ENCODE measurements at regions not wholly inside any gene's neighbourhood (a gene's known extent, or its start where the extent isn't known, plus 50 kb on each side); places are given as distances from the start of the nearest gene placed in this dataset.
"Not testable (repeated sequence)": the region's sequence is repeated elsewhere in the genome, so short reads cannot be mapped to it uniquely, and the experiment has no call there.

- Histone ChIP-seq H3K4me1 (ENCODE audit: control insufficient read depth, insufficient read depth, low read length, unreplicated experiment) (peaks cover 2% of the 10 kb centered on the region), H3K79me2 (ENCODE audit: control insufficient read depth, insufficient read depth, low read length, unreplicated experiment) (no peaks in the 10 kb centered on the region), H3K27ac (ENCODE audit: low read depth, low read length) (no peak overlapping the region), H2AFZ (ENCODE audit: low read length, unreplicated experiment) (no peak overlapping the region), H3K27me3 (ENCODE audit: insufficient read depth, low read length) (no peaks in the 10 kb centered on the region), H3K36me3 (ENCODE audit: insufficient read depth, low read length) (no peaks in the 10 kb centered on the region), H3K4me3 (ENCODE audit: low read depth, low read length) (no peak overlapping the region)
These were observed 106.2 kb upstream of the FRMPD4 start for GRCh38 chrX:12032082-12032481.

GRCh38 chrX:12034741-12035140, 103.5 kb upstream of the FRMPD4 start:
- no peaks in the 10 kb centered on the region for H3K79me2 ChIP-seq (ENCODE audit: control insufficient read depth, insufficient read depth, low read length, unreplicated experiment)
- H3K27ac ChIP-seq (ENCODE audit: low read depth, low read length) = no peak overlapping the region
- no peaks in the 10 kb centered on the region for H3K36me3 ChIP-seq (ENCODE audit: insufficient read depth, low read length)
- H3K4me1 ChIP-seq (ENCODE audit: control insufficient read depth, insufficient read depth, low read length, unreplicated experiment) = no peaks in the 10 kb centered on the region
- no peak overlapping the region for H2AFZ ChIP-seq (ENCODE audit: low read length, unreplicated experiment)
- H3K27me3 ChIP-seq (ENCODE audit: insufficient read depth, low read length) = no peaks in the 10 kb centered on the region
- H3K4me3 ChIP-seq (ENCODE audit: low read depth, low read length) = no peak overlapping the region

GRCh38 chrX:12042615-12043014, 95.7 kb upstream of the FRMPD4 start:
- no peaks in the 10 kb centered on the region for H3K36me3 ChIP-seq (ENCODE audit: insufficient read depth, low read length)
- no peaks in the 10 kb centered on the region for H3K4me1 ChIP-seq (ENCODE audit: control insufficient read depth, insufficient read depth, low read length, unreplicated experiment)
- no peak overlapping the region for H3K4me3 ChIP-seq (ENCODE audit: low read depth, low read length)
- H2AFZ ChIP-seq (ENCODE audit: low read length, unreplicated experiment) = no peak overlapping the region
- no peaks in the 10 kb centered on the region for H3K79me2 ChIP-seq (ENCODE audit: control insufficient read depth, insufficient read depth, low read length, unreplicated experiment)
- no peaks in the 10 kb centered on the region for H3K27me3 ChIP-seq (ENCODE audit: insufficient read depth, low read length)
- no peak overlapping the region for H3K27ac ChIP-seq (ENCODE audit: low read depth, low read length)

- H3K4me1 ChIP-seq (ENCODE audit: control insufficient read depth, insufficient read depth, low read length, unreplicated experiment) = no peaks in the 10 kb centered on the region
- H2AFZ ChIP-seq (ENCODE audit: low read length, unreplicated experiment) = no peak overlapping the region
- no peak overlapping the region for H3K4me3 ChIP-seq (ENCODE audit: low read depth, low read length)
- H3K27me3 ChIP-seq (ENCODE audit: insufficient read depth, low read length) = no peaks in the 10 kb centered on the region
- H3K27ac ChIP-seq (ENCODE audit: low read depth, low read length) = no peak overlapping the region
- no peaks in the 10 kb centered on the region for H3K79me2 ChIP-seq (ENCODE audit: control insufficient read depth, insufficient read depth, low read length, unreplicated experiment)
- H3K36me3 ChIP-seq (ENCODE audit: insufficient read depth, low read length) = no peaks in the 10 kb centered on the region
These were observed 86.2 kb upstream of the FRMPD4 start for GRCh38 chrX:12052109-12052508.

- H3K4me3 ChIP-seq (ENCODE audit: low read depth, low read length) = no peak overlapping the region
These were observed 80.2 kb upstream of the FRMPD4 start for GRCh38 chrX:12058087-12058486.

GRCh38 chrX:12060489-12061260, 77.6 kb upstream of the FRMPD4 start:
- Histone ChIP-seq H3K4me1 (ENCODE audit: control insufficient read depth, insufficient read depth, low read length, unreplicated experiment) (no peaks in the 10 kb centered on the region), H3K79me2 (ENCODE audit: control insufficient read depth, insufficient read depth, low read length, unreplicated experiment) (no peaks in the 10 kb centered on the region), H2AFZ (ENCODE audit: low read length, unreplicated experiment) (no peak overlapping the region), H3K27me3 (ENCODE audit: insufficient read depth, low read length) (peaks cover 10% of the 10 kb centered on the region; the same call in 1 of the 2 replicates), H3K36me3 (ENCODE audit: insufficient read depth, low read length) (no peaks in the 10 kb centered on the region), H3K4me3 (ENCODE audit: low read depth, low read length) (no peak overlapping the region), H3K27ac (ENCODE audit: low read depth, low read length) (no peak overlapping the region)

More at GRCh38 chrX:12058087-12058486, 80.2 kb upstream of the FRMPD4 start:
- no peaks in the 10 kb centered on the region for H3K4me1 ChIP-seq (ENCODE audit: control insufficient read depth, insufficient read depth, low read length, unreplicated experiment)
- no peak overlapping the region for H2AFZ ChIP-seq (ENCODE audit: low read length, unreplicated experiment)
- no peak overlapping the region for H3K27ac ChIP-seq (ENCODE audit: low read depth, low read length)
- H3K27me3 ChIP-seq (ENCODE audit: insufficient read depth, low read length) = no peaks in the 10 kb centered on the region
- H3K36me3 ChIP-seq (ENCODE audit: insufficient read depth, low read length) = no peaks in the 10 kb centered on the region
- H3K79me2 ChIP-seq (ENCODE audit: control insufficient read depth, insufficient read depth, low read length, unreplicated experiment) = no peaks in the 10 kb centered on the region

- Histone ChIP-seq H3K79me2 (ENCODE audit: control insufficient read depth, insufficient read depth, low read length, unreplicated experiment) (no peaks in the 10 kb centered on the region), H3K36me3 (ENCODE audit: insufficient read depth, low read length) (no peaks in the 10 kb centered on the region), H3K4me1 (ENCODE audit: control insufficient read depth, insufficient read depth, low read length, unreplicated experiment) (no peaks in the 10 kb centered on the region), H3K4me3 (ENCODE audit: low read depth, low read length) (no peak overlapping the region), H3K27me3 (ENCODE audit: insufficient read depth, low read length) (peaks cover 27% of the 10 kb centered on the region), H3K27ac (ENCODE audit: low read depth, low read length) (no peak overlapping the region), H2AFZ (ENCODE audit: low read length, unreplicated experiment) (no peak overlapping the region)
These were observed 73.0 kb upstream of the FRMPD4 start for GRCh38 chrX:12065251-12065650.

GRCh38 chrX:12076046-12076445, 62.2 kb upstream of the FRMPD4 start:
- no peak overlapping the region for H3K27ac ChIP-seq (ENCODE audit: low read depth, low read length)
- H3K4me1 ChIP-seq (ENCODE audit: control insufficient read depth, insufficient read depth, low read length, unreplicated experiment) = no peaks in the 10 kb centered on the region
- H3K79me2 ChIP-seq (ENCODE audit: control insufficient read depth, insufficient read depth, low read length, unreplicated experiment) = no peaks in the 10 kb centered on the region
- peaks cover 35% of the 10 kb centered on the region for H3K27me3 ChIP-seq (ENCODE audit: insufficient read depth, low read length)
- H2AFZ ChIP-seq (ENCODE audit: low read length, unreplicated experiment) = no peak overlapping the region
- H3K4me3 ChIP-seq (ENCODE audit: low read depth, low read length) = no peak overlapping the region
- H3K36me3 ChIP-seq (ENCODE audit: insufficient read depth, low read length) = no peaks in the 10 kb centered on the region

GRCh38 chrX:12080265-12080664, 58.0 kb upstream of the FRMPD4 start:
- H3K27ac ChIP-seq (ENCODE audit: low read depth, low read length) = no peak overlapping the region
- H3K4me1 ChIP-seq (ENCODE audit: control insufficient read depth, insufficient read depth, low read length, unreplicated experiment) = no peaks in the 10 kb centered on the region
- H3K36me3 ChIP-seq (ENCODE audit: insufficient read depth, low read length) = no peaks in the 10 kb centered on the region
- H3K27me3 ChIP-seq (ENCODE audit: insufficient read depth, low read length) = peaks cover 6% of the 10 kb centered on the region
- no peak overlapping the region for H2AFZ ChIP-seq (ENCODE audit: low read length, unreplicated experiment)
- H3K79me2 ChIP-seq (ENCODE audit: control insufficient read depth, insufficient read depth, low read length, unreplicated experiment) = no peaks in the 10 kb centered on the region
- no peak overlapping the region for H3K4me3 ChIP-seq (ENCODE audit: low read depth, low read length)

- H3K4me3 ChIP-seq (ENCODE audit: low read depth, low read length); H2AFZ ChIP-seq (ENCODE audit: low read length, unreplicated experiment); H3K79me2 ChIP-seq (ENCODE audit: control insufficient read depth, insufficient read depth, low read length, unreplicated experiment); H3K36me3 ChIP-seq (ENCODE audit: insufficient read depth, low read length); H3K27me3 ChIP-seq (ENCODE audit: insufficient read depth, low read length); H3K4me1 ChIP-seq (ENCODE audit: control insufficient read depth, insufficient read depth, low read length, unreplicated experiment); H3K27ac ChIP-seq (ENCODE audit: low read depth, low read length): not testable (repeated sequence)
These were observed 55.3 kb upstream of the FRMPD4 start for GRCh38 chrX:12082959-12083358.

Data from ACC112 (cell line).